HG02678 (cell line): ENCODE measurements at regions not wholly inside any gene's neighbourhood (a gene's known extent, or its start where the extent isn't known, plus 50 kb on each side); places are given as distances from the start of the nearest gene placed in this dataset.
A peak's percentile ranks its signal among the peaks of the same experiment; 100 is the strongest.

Experiments used
- ATAC-seq: cut with Tn5 transposase; IDR thresholded peaks from one replicate; pipeline ENCODE4 v1.9.1; 2021; ENCODE audit warnings: mild to moderate bottlenecking, moderate library complexity; ENCODE audit not compliant: unreplicated experiment

DNA sequence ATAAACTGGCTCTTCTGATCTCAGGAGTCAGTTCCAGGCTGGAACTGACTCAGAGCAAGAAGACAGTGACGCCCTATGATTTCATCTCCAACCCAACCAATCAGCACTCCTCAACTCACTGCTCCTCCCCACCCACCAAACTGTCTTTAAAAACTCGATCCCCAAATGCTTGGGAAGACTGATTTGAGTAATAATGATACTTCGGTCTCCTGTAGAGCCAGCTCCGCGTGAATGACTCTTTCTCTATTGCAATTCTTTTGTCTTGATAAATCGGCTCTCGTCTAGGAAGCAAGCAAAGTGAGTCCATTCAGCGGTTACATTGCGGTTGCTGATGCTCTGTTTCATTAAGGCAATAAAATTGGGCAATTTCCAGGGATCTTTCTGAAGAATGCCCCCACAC is 1025.3 kb upstream of the CNTNAP5 start:
- no peak for ATAC-seq

DNA sequence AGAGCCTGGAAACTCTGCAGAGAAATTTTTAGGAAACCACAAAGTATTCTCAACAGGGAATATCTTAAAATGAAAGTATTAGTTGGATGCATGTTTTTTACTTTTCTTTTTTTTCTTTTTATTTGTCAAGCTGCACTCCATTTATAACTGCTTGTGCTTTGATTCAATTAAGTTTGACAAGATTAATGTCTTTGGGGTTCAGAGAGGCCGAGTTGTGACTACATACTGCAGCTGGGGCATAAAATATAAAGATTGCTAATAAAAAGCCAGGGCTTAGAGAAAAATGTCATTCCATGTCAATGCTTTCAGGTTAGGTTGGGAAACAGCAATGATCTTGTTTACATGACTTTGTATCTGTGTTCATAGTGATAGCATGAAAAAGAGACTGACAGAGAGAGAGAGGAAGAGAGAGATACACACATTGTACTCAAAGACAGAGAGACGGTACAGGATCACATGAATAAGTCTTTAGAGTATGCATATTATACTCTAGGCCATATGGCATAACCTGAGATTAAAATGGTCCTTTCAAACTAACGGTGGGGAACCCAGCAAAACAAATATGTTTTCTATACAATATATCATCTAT is 1022.3 kb upstream of the CNTNAP5 start:
- ATAC-seq = no peak

DNA sequence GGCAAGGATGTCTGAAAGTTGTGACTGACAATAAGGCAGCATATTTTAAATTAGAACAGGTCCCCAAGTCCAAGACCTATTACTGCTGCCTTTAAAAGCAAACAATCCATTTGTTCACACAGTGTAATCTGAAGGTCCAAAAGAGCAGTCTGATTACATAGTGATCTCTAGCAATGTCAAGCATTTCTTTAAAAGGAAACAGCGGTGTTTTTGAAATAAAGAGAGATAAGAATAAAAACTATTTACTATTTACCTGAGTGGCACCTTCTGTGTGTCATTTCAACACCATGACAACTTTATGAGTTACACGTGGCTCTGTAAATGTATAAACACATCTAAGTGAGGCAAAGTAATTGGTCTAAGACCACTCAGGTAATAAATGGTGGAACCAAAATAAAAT is 1009.9 kb upstream of the CNTNAP5 start:
- ATAC-seq = no peak

- ATAC-seq = no peak
Observed at GRCh38 chr2:123035541-123035940, 989.5 kb upstream of the CNTNAP5 start.

GRCh38 chr2:123036300-123036699 is 988.8 kb upstream of the CNTNAP5 start:
- no peak for ATAC-seq

- ATAC-seq = no peak
Observed at GRCh38 chr2:123040506-123040905, 984.6 kb upstream of the CNTNAP5 start.

GRCh38 chr2:123043458-123043857 is 981.6 kb upstream of the CNTNAP5 start:
- ATAC-seq = no peak

DNA sequence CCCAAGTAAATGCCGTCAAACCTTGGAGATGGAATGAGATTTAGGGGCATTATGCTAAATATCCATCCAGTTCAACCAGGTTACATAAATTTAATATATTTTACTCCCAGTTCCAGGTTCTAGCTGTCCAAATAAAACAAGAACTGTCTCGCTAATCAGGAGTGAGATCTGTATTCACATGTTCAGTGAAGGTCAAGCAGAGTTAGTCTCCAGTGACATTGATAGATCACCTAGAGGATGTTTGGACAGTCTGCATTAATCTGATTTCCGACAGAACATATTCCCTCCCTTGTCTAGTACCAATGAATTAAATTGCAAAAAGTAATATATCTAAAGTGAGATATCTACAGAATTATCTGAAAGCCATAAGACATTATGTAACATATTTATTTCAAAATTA is 979.4 kb upstream of the CNTNAP5 start:
- ATAC-seq = no peak

DNA sequence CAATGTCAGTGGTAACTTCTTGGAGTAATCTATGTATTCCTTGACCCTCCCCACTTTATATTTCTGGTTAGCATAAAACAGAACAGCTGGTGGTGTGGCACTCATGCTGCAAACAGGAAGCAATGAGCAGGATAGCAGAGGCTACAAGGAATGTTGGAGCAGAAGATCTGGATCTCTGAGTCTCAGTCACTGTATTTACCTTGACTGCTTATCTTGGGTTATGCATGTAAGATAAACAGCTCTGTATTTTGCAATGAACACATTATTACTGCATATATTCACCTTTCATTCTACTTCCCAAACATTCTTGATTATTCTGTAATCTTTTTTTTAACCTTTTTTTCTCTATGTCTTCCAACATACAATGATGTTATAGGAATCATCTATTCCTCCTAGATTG is 977.9 kb upstream of the CNTNAP5 start:
- ATAC-seq = no peak

DNA sequence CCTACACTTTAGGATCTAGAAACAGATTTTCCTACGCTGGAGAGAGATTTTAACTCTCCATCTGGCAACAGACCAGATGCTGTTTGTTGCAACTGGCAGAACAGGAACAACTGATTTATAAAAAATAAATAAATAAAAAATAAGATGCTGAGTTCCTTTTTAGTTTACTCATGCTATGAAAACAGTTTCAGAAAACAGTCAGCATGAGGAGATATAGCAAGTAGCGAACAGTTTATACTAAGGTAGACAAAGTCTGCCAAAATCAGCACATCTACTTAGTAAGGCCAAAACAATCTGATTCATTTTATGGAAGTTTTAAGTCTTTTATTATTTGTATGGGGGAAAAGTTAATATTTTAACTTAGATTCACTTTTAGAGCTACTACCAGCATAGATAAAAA is 974.0 kb upstream of the CNTNAP5 start:
- no peak for ATAC-seq

DNA sequence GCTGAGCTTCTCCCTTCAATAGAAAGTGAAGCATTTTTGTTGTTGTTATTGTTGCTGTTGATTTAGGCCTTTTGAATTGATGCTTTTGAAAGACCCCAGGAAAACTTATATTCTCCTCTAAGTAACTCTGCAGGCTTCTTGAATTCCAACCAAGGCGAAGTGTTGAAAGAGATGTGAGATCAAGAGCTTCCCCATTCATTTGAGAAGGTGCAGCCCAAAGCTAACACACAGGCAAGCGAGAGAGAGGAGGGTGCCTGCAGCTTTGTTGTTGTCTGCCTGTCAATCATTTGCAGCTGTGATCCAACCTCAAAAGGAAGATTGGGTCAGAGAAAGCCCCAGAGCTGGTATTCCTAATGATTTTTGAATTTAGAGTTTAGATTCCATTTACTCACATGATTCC is 963.6 kb upstream of the CNTNAP5 start:
- no peak for ATAC-seq

GRCh38 chr2:123073371-123073770 is 951.7 kb upstream of the CNTNAP5 start:
- ATAC-seq = no peak

- ATAC-seq = no peak
Observed at GRCh38 chr2:123073956-123074355, 951.1 kb upstream of the CNTNAP5 start.

GRCh38 chr2:123077101-123077500 is 948.0 kb upstream of the CNTNAP5 start:
- no peak for ATAC-seq

GRCh38 chr2:123080331-123080730 is 944.8 kb upstream of the CNTNAP5 start:
- ATAC-seq = peak; percentile 75

DNA sequence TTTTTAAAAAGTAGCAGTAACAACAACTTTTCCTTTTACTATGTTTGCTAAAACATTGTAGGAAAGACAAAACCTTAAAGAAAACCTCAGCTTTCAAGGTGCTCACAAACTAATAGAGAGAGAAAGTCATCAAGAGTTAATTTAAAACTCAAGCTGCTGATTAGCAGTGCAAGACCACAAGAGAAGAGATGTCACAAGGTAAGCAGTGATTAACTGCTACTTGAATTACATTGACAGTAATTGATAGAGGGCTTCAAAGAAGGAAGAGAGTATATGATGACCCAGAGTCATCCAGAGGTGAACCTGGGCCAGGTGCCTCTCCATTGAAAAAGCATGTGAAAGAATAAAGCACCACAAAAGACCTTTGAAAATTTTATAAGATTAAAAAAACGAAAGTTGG is 939.6 kb upstream of the CNTNAP5 start:
- ATAC-seq = no peak

- ATAC-seq = no peak
Observed at GRCh38 chr2:123086613-123087385, 938.3 kb upstream of the CNTNAP5 start.

- no peak for ATAC-seq
Observed at GRCh38 chr2:123091471-123091870, 933.6 kb upstream of the CNTNAP5 start.

- no peak for ATAC-seq
Observed at GRCh38 chr2:123093199-123093598, 931.9 kb upstream of the CNTNAP5 start.

DNA sequence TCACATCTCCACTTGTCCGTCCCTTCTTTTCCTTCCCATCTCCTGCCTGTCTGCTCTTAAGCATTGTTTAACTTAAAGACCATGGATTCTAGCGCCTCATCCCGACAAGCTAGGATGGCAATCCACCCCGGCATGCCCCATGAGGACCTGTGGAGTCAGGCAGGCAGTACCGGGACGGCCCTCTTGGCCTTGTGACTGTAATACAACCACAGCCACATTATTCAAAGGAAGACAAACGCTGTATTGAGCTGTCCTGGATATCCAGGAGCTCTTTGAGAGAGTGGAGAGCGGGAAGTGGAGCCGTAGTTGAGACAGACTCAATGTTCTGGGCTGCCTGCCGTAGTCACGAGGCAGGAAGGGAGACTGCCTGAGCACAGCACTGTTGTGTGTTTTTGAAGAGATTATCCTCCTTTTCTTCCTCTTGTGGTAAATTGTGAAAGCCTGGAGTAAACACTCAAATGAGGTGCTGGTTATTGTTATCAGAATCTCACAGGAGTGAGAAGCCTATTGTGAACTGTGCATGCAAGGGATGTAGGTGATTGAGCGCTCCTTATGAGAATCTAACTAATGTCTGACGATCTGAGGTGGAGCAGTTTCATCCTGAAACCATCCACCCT is 929.8 kb upstream of the CNTNAP5 start:
- ATAC-seq = no peak

GRCh38 chr2:123098619-123099018 is 926.5 kb upstream of the CNTNAP5 start:
- no peak for ATAC-seq

DNA sequence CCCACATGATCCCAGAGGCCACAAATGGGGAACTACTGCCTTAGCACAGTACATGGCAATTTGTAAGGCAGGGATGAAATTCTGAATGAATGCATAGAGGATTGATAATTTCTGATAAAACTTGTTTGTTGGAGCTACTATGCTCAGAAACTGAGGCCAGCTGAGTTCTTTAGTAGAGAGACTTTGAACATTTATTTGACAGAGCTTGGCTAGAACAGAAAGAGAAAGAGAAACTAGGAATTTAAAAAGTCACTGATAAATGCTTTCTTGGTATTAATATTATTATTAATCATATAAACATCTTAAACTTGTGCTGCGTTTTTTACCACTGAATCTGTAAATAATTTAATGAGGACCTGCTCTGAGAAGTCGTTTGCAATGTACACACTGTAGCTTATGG is 923.7 kb upstream of the CNTNAP5 start:
- no peak for ATAC-seq
